Psoas muscle (tissue), 7 donors: ENCODE measurements at regions not wholly inside any gene's neighbourhood (a gene's known extent, or its start where the extent isn't known, plus 50 kb on each side); places are given as distances from the start of the nearest gene placed in this dataset.
A peak's percentile ranks its signal among the peaks of the same experiment; 100 is the strongest.

Experiments
- ATAC-seq, 4 donors: fragments of 200-7000 bp; cut with Tn5 transposase; one replicate each; pipeline ENCODE4 v1.9.1; 2020; ENCODE audit warnings: moderate library complexity in 3 of 4, mild to moderate bottlenecking in 2 of 4
- DNase-seq, 2 donors: peaks; one replicate each; pipeline ENCODE4 v3.0.0-alpha.2; 2020
- H3K27ac ChIP-seq: fragments of 200-600 bp; one replicate; pipeline ENCODE4 v1.8.0; 2022
- H3K27me3 ChIP-seq, 3 donors: fragments of 200-600 bp in 1 of 3; one replicate each; pipeline versions ENCODE4 v1.6.1 to v1.8.0; 2013 to 2022; ENCODE audit warnings: low read length in 2 of 3, mild to moderate bottlenecking in 2 of 3, moderate library complexity in 1 of 3; ENCODE audit not compliant: insufficient read depth in 3 of 3
- H3K36me3 ChIP-seq, 2 donors: fragments of 200-600 bp in 1 of 2; one replicate each; pipeline versions ENCODE4 v1.6.1 to v1.8.0; 2013 to 2022; ENCODE audit warnings: low read depth in 1 of 2, mild to moderate bottlenecking in 1 of 2, moderate library complexity in 1 of 2; ENCODE audit not compliant: insufficient read depth in 1 of 2
- H3K4me1 ChIP-seq: fragments of 200-600 bp; one replicate; pipeline ENCODE4 v1.8.0; 2022
- H3K4me3 ChIP-seq: fragments of 200-600 bp; one replicate; pipeline ENCODE4 v1.8.0; 2022; ENCODE audit warnings: mild to moderate bottlenecking
- H3K9me3 ChIP-seq: fragments of 200-600 bp; one replicate; pipeline ENCODE4 v1.8.0; 2022
- WGBS, 3 donors: extraction: QIAGEN DNeasy Blood & Tissue Kit; methylation state at CpG; one replicate each; pipeline versions ENCODE4 v1.1.6 to v1.1.7; 2013; 5-methylcytosine and 5-hydroxymethylcytosine counted together
- intact Hi-C, 2 donors: fragments of 100-400 bp; cut with DNase I; formaldehyde crosslinking; loops; one replicate each; pipeline versions ENCODE4 v1.11.0 to v1.14.2; 2022
- TF ChIP-seq, protein P1 (sequence below): fragments of 200-600 bp; IDR thresholded peaks from one replicate; pipeline ENCODE4 v1.8.0; 2022; ENCODE audit warnings: antibody characterized with exemption
- donor health status: healthy with polysubstance abuse.
- donor health status: DM: no; HTN: no; CAD: no; lungs with moderate emphysema.
- donor health status: Bipolar disorder and iron deficiency.
- donor health status: healthy.
- donor health status: DM: yes; HTN: yes; CAD: no.
- donor health status: DM: no; HTN: no; CAD: no.
- donor health status: DM: yes; HTN: yes; CAD: no.

DNA sequence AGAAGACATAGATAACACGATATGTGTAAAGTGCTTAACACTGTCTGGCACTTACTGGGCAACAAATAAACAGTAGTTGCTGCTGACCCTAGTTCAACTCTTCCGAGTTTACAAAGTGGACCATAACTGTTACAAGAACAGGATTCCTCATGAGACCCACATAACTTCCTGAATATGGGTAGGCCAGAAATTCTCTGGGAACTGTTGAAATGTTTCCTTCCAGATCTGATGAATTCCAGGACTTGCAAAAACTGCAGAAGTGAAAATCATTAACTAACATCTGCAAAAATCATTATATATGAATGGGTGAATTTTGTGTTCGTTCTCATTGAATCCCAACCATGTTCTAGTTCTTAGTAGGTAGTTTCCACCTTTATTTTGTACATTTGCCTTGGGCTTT, 181.7 kb upstream of the MME start:
- no peaks in the 10 kb centered on the region for H3K9me3 ChIP-seq
- 31 to 43% (median 38%) methylated on average over 3 of the region's 3 CpGs for WGBS, 3 donors
- no peak for DNase-seq
- TF ChIP-seq, protein P1, sequence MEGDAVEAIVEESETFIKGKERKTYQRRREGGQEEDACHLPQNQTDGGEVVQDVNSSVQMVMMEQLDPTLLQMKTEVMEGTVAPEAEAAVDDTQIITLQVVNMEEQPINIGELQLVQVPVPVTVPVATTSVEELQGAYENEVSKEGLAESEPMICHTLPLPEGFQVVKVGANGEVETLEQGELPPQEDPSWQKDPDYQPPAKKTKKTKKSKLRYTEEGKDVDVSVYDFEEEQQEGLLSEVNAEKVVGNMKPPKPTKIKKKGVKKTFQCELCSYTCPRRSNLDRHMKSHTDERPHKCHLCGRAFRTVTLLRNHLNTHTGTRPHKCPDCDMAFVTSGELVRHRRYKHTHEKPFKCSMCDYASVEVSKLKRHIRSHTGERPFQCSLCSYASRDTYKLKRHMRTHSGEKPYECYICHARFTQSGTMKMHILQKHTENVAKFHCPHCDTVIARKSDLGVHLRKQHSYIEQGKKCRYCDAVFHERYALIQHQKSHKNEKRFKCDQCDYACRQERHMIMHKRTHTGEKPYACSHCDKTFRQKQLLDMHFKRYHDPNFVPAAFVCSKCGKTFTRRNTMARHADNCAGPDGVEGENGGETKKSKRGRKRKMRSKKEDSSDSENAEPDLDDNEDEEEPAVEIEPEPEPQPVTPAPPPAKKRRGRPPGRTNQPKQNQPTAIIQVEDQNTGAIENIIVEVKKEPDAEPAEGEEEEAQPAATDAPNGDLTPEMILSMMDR = no peak
- intact Hi-C loops = no loop called here
- ATAC-seq = peak in 1 of 4 donors; percentile 57
- peak overlapping the region; percentile 38 for H3K27ac ChIP-seq
- no peaks in the 10 kb centered on the region for H3K4me1 ChIP-seq
- H3K36me3 ChIP-seq = no peaks in the 10 kb centered on the region
- no peak overlapping the region for H3K4me3 ChIP-seq
- no peaks in the 10 kb centered on the region for H3K27me3 ChIP-seq

DNA sequence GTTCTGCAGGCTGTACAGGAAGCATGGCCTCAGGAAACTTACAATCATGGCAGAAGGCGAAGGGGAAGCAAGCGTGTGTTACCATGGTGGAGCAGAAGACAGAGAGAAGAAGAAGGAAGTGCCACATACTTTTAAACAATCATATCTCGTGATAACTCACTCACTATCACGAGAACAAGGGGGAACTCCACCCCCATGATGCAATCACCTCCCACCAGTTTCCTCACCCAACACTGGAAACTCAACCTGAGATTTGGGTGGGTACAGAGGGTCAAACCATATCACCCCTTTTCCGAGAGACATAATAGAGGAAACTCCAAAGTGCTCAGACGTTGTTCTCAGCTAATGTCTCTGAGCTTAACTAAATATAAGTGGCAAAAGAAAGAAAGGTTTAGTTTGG, 186.3 kb upstream of the MME start:
- no peak for ATAC-seq
- no peak overlapping the region for H3K4me3 ChIP-seq
- TF ChIP-seq, protein P1 = no peak
- H3K27ac ChIP-seq = no peak overlapping the region
- H3K4me1 ChIP-seq = no peaks in the 10 kb centered on the region
- H3K27me3 ChIP-seq = no peaks in the 10 kb centered on the region
- peaks cover 1% of the 10 kb centered on the region for H3K9me3 ChIP-seq
- WGBS, 3 donors = 91 to 94% (median 91%) methylated on average over 6 of the region's 6 CpGs
- intact Hi-C loops = no loop called here
- H3K36me3 ChIP-seq = no peaks in the 10 kb centered on the region
- DNase-seq = no peak

DNA sequence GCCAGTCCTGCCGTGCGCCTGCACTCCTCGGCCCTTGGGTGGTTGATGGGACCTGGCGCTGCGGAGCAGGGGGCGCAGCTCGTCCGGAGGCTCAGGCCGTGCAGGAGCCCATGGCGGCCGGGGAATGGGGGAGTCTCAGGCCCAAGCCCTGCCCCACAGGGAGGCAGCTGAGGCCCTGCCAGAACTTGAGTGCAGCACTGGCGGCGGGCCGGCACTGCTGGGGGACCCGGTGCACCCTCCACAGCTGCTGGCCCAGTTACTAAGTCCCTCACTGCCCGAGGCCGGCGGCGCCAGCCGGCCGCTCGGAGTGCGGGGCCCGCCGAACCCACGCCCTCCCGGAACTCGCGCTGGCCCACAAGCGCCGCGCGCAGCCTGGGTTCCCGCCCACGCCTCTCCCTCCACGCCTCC, 190.9 kb upstream of the MME start:
- H3K4me1 ChIP-seq = no peaks in the 10 kb centered on the region
- DNase-seq (no peak), ATAC-seq (no peak)
- no peaks in the 10 kb centered on the region for H3K27me3 ChIP-seq
- no peak overlapping the region for H3K4me3 ChIP-seq
- intact Hi-C loops = no loop called here
- TF ChIP-seq, protein P1 = no peak
- H3K27ac ChIP-seq = no peak overlapping the region
- 94 to 97% (median 95%) methylated on average over 29 to 36 of the region's 36 CpGs for WGBS, 3 donors
- H3K9me3 ChIP-seq = peaks cover 7% of the 10 kb centered on the region
- H3K36me3 ChIP-seq = no peaks in the 10 kb centered on the region

DNA sequence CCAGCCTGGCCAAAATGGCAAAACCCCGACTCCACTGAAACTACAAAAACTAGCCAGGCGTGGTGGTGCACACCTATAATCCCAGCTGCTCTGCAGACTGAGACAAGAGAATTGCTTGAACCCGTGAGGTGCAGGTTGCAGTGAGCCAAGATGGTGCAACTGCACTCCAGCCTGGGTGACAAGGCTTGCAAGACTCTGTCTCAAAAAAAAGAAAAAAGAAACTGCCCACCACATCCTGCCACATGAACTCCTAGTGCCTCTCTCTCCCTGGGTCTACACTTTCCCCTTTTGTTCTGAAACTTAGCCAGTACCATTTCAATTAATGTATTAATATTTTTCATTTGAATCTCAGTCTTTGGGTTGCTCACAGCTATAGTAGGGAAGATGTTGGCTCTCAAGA, 192.2 kb upstream of the MME start:
- no peaks in the 10 kb centered on the region for H3K27me3 ChIP-seq
- H3K9me3 ChIP-seq = peaks cover 7% of the 10 kb centered on the region
- H3K4me1 ChIP-seq = no peaks in the 10 kb centered on the region
- ATAC-seq (no peak), DNase-seq (no peak)
- no peak overlapping the region for H3K27ac ChIP-seq
- TF ChIP-seq, protein P1 = no peak
- WGBS, 3 donors = 93 to 97% (median 96%) methylated on average over 3 of the region's 3 CpGs
- H3K36me3 ChIP-seq = no peaks in the 10 kb centered on the region
- no peak overlapping the region for H3K4me3 ChIP-seq
- intact Hi-C loops = no loop called here

DNA sequence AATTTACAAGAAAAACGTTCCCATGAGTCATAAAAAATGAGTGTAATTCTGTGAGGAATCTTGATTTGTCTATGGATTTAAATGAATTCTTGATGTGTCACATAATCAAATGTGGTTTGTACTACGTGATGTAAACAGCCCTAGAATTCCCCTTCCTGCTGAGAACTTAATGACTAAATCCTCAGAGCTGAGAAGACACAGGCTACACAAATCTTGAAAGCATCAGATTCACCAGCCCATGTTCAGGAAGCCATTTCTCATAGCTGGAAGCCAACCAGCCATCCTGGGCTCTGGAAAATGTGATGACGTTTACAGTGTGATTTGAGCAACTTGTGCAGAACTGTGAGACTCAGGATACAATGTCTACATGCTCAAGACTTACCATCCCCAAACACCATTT, 193.7 kb upstream of the MME start:
- no peak overlapping the region for H3K4me3 ChIP-seq
- DNase-seq = no peak
- H3K4me1 ChIP-seq = no peaks in the 10 kb centered on the region
- no peaks in the 10 kb centered on the region for H3K36me3 ChIP-seq
- 13 to 22% (median 18%) methylated on average over 3 of the region's 3 CpGs for WGBS, 3 donors
- intact Hi-C loops = no loop called here
- H3K9me3 ChIP-seq = peaks cover 7% of the 10 kb centered on the region
- ATAC-seq = peak in 2 of 4 donors; percentile 34 to 37
- no peak overlapping the region for H3K27ac ChIP-seq
- H3K27me3 ChIP-seq = no peaks in the 10 kb centered on the region
- TF ChIP-seq, protein P1 = no peak
